ENCODE measurements at regions not wholly inside any gene's neighbourhood (a gene's known extent, or its start where the extent isn't known, plus 50 kb on each side); places are given as distances from the start of the nearest gene placed in this dataset.

DNA sequence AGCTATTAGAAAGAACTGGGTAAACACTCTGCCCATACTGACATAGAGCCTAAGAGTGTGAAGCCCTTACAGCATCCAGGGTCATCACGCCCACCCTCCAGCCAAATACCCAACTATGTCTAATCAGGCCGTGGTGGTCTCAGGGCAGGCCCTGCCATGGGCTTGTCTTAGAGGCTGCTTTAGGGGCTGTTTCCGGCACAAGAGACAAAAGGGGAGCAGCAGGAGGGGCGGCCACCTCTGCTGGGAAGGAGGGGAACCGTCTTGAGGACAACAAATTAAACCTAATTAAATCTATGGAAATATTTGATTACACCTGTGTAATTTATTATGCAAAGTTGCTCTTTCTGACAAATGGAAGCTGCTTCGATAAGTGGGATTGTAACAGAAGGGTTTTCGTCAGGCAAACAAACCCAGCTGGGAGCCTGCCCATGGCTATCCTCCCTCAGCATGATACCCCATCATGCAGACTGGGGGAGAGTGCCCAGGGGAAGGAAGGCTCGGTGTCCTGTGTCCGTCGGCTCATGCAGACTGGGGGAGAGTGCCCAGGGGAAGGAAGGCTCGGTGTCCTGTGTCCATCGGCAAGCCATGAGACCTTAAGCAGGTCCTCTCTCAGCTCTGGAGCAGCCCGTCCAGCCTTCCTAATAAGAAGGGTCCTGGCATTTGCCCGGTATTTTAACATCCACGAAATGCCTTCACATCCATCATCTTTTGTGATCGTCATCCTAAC lies 163.6 kb upstream of the B3GAT1 start:
- no peak for DNase-seq (ENCODE audit: low read depth)

DNA sequence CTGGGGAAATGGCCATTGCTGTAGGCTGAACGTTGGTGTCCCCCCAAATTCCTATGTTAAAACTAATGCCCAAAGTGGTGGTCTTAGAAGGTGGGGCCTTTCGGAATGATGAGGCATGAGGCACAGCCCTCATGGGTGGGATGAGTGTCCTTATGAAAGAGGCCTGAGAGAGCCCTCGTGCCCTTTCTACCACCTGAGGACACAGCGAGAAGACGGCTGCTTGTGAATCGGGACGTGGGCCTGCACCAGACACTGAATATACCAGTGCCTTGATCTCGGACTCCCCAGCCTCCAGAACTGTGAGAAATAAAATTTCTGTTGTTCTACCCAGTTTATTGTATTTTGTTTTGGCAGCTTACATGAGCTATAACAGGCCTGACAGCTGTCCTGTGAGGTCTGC lies 162.9 kb upstream of the B3GAT1 start:
- no peak for DNase-seq (ENCODE audit: low read depth)

GRCh38 chr11:134574425-134574824 lies 162.4 kb upstream of the B3GAT1 start:
- DNase-seq (ENCODE audit: low read depth) = no peak

- DNase-seq (ENCODE audit: low read depth) = no peak
Observed at GRCh38 chr11:134573857-134574256, 161.8 kb upstream of the B3GAT1 start.

DNA sequence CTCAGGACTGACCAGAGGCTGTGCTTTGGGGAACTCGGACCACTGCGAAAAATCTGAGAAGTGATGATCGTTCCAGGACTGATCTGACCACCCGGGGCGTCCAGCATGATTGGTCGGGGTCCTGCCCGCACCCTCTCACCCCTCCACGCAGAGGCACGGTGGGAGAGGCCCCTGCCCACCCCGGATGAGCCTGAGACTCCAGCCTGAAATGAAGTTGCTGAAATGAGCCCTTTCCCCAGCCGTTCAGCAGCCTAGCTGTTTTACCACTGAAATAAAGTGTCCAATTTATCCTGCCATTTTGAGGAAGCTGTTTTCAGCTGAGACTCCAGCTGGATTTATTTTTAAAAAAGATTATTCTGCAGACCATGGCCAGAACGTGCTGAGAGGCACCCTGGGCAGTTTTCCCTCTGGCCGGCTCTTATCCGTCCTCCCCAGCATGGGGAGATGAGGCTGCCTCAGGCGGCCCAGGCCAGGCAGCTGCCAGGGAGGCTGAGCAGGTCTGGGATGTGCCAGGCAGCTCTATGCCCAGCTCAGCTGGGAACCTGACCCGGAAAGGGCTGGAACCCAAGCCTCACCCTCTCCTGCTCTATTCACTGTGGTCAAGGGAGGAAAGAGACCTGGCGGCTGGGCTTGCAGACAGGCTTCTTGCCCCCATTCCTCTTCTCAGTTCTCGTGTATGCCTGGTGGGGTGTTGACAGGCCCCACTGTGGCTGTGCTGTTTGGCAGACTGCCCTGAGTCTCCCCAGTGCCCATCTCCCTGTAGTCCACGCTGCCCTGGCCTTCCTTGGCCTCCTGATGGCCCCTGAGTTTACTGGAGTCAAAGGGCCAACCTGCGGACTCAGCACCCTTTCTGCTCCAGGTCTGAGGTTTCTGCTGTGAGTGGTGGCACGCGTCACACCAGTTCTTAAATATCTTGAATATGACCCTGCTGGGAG lies 161.0 kb upstream of the B3GAT1 start:
- no peak for DNase-seq (ENCODE audit: low read depth)

GRCh38 chr11:134571301-134571700 lies 159.3 kb upstream of the B3GAT1 start:
- DNase-seq (ENCODE audit: low read depth) = no peak

DNA sequence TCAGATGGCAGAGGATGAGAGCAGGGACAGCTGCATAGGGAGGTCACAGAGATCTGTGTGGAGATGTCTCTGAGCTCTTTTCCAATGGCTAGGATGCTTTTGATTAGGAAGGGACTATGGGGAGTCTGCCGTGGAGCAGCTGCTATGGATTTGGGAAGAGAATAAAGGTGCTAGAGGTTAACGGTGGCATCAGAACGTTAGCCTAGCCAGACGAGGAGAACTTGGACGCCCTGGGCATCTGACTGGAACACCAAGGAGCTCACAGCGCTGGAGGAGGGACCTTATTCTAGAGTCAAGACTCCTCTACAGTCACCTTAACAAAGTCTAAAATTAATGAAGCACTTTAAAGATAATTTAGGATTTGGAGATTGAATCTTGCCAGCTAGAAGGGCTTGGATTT lies 157.2 kb upstream of the B3GAT1 start:
- DNase-seq (ENCODE audit: low read depth) = no peak

- DNase-seq (ENCODE audit: low read depth) = no peak
Observed at GRCh38 chr11:134566311-134566710, 154.3 kb upstream of the B3GAT1 start.

DNA sequence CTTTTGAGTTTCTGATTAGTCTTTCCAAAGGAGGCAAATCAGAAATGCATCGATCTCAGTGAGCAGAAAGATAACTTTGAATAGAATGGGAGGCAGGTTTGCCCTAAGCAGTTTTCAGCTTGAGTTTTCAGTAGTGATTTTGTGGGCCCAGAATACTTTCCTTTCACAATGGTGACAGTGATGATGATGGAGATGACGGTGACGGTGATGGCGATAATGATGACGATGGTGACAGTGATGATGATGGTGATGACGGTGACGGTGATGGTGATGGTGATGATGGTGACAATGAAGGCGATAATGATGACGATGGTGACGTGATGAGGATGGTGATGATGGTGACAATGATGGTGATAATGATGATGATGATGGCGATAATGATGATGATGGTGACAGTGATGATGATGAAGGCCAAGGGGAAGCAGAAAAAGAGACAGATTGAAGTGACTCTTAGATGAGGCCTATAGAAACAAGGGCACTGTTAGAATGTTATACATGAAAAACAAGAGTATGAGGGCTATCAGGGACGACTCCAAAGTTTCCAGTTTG lies 153.4 kb upstream of the B3GAT1 start:
- DNase-seq (ENCODE audit: low read depth) = no peak

DNA sequence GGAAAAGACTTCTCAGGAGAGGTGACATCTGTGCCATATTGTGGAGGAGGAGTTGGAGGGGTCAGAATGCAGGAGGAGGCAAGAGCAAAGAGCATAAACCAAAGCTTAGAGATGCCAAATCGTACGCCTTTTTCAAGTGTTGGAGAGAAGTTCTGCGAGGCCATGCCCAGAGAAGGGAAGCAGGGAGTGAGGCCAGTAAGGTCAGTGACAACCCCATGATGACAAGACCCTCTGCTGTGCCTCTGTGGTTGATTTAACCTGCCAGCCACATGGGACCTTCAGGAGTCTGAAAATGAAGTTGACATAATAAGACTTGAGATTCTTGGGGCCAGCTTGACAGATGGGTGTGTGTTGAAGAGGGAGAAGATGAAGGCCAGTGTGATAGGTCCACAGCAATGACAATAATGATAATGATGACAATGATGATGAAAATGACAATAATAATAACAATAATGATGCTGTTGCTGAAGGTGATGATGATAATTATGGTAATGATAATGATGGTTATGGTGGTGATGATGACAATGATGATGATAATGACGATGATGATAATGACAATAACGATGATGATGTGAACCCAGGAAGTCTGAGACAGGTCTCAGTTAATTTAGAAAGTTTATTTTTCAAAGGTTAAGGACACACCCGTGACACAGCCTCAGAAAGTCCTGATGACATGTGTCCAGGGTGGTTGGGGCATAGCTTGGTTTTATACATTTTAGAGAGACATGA lies 152.6 kb upstream of the B3GAT1 start:
- no peak for DNase-seq (ENCODE audit: low read depth)

- no peak for DNase-seq (ENCODE audit: low read depth)
Observed at GRCh38 chr11:134562941-134563471, 151.0 kb upstream of the B3GAT1 start.

- DNase-seq (ENCODE audit: low read depth) = no peak
Observed at GRCh38 chr11:134562196-134562595, 150.2 kb upstream of the B3GAT1 start.

GRCh38 chr11:134561331-134561720 lies 149.3 kb upstream of the B3GAT1 start:
- DNase-seq (ENCODE audit: low read depth) = no peak

DNA sequence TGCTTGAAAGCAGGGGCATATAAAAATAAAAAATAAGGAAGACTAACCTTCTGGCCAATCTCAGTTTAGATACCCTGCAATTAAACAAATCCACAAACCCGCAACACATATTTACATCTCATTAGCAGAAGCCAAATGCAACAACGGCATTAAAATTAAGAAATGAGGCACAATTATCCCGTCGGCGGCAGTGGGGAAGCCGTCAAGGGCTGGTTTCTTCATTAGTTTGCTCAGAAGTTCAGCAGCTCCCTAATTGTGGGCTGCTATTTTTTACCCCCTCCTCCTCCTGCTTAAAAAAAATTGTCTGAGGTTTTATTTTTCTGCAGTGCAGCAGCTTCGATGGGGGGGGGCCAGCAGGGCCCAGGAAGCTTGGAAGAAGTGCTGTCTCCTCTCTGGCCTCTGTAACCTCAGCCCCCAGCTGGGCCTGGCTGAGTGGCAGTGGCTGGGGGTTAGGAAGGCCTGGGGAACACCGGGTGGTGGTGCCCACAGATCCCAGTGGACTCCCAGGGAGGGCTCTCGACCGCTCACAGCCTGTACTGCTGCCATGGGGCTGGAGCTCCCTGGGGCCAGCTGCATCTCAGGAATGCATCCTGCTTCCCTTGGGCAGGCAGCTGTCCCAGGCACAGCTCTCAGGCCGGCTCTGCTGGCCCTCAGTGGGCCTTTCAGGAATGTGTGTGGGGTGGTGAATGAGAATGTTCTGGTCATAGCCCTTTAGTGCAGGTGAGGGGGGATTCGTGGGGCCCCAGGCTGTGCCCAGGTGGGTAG lies 148.7 kb upstream of the B3GAT1 start:
- DNase-seq (ENCODE audit: low read depth) = no peak

- DNase-seq (ENCODE audit: low read depth) = no peak
Observed at GRCh38 chr11:134560066-134560465, 148.0 kb upstream of the B3GAT1 start.

DNA sequence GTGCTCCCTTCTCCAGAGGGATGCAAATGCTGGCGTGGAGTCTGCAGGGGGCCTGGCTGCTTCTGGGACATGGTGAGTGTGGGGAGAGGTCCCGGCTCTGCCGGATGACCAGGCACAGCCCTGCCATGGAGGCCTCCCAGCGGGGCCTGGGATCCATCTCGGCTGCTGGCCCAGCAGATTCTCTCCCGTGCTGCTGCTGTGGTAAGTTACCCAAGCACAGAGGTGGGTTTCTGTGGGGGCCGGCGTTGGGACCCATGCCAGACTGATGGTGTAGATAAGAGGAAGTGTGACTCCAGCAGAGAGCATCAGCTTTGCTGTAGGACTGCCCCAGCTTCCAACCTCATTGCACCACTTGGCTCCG lies 147.5 kb upstream of the B3GAT1 start:
- DNase-seq (ENCODE audit: low read depth) = no peak

DNA sequence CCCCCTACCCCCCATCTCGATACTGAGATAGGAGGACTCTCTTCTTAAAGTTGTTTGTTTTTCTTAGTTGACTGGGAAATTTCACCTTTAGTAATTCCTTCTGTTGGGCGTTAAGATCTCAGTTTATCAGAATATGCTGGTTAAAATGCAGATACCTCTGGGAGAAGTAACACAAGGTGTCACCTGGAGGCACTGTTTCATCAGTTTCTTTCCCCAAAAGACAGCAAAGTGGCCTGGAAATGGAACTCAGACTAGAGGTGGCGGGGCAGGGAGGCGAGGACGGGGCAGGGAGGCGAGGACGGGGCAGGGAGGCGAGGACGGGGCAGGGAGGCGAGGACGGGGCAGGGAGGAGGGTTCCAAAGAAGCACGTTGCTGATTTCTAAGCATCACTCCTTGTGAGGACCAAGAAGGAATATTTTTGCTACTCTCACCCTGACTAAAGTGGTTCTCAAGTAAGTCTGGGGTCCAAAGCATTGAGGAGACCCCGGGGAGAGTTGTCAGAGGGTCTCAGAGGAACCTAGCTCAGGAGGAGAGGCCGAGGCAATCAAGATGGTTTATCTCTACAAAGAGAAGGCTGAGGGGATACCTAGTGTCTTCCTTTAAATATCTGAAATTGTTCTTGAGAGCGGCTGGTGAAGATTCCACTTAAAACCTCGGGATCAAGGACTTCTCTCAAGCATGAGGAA lies 147.0 kb upstream of the B3GAT1 start:
- no peak for DNase-seq (ENCODE audit: low read depth)

GRCh38 chr11:134558258-134558835 lies 146.3 kb upstream of the B3GAT1 start:
- no peak for DNase-seq (ENCODE audit: low read depth)

GRCh38 chr11:134557571-134558257 lies 145.7 kb upstream of the B3GAT1 start:
- no peak for DNase-seq (ENCODE audit: low read depth)

- no peak for DNase-seq (ENCODE audit: low read depth)
Observed at GRCh38 chr11:134556186-134556585, 144.1 kb upstream of the B3GAT1 start.
